ENCODE measurements at regions not wholly inside any gene's neighbourhood (a gene's known extent, or its start where the extent isn't known, plus 50 kb on each side); places are given as distances from the start of the nearest gene placed in this dataset.
"Not testable (repeated sequence)": the region's sequence is repeated elsewhere in the genome, so short reads cannot be mapped to it uniquely, and the experiment has no call there.

DNA sequence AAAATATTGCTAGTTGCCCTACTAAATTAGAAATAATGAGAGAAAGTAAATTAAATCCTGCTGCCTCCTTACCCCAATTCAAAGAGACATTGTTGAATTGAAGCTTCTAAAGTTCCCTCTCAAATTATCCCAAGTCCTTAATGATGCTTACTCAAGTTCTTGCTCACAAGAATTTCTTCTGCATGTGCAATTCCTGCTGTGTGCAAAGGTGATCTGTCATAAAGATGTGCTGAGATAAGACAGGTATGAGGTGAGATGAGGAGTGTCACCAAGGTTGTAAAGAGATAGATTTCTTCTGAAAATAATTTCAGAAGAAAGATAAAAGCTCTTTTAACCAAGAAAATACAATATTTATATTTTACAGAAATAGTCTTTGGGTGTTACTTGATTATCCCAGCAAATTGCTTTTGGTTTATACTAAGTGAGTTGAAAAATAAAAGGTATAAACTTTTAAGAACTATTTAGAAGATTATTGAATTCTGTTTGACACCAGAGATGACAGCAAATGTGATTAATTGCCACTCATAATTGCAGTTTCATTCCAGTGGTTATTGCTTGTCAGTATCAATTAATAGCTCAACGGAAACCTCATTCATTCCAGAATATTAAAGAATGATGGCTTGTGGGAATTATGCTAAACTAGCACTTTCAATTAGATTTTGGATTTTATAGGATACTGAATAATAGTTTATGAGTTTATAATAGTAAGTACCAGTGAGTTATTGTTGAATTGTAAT, 674.3 kb downstream of the STK39 start:
- DNase-seq, result no peak

DNA sequence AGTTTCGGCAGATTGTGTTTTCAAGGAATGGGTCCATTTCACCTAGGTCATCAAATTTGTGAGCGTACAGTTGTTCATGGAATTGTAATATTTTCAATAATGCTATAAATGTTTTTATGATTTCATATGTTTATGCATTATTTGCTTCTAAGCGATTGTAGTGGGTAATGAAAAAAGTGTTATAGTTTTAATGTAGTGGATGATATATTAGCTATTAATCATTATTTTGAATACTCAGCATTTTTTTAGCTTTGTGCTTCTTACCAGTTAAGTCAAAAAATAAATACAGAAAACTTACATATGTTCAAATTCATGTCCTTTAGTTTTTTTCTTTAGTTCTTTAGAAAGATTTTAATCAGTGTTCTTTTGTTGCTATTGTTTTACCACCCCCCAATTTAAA, 677.0 kb downstream of the STK39 start:
- DNase-seq, result no peak

DNA sequence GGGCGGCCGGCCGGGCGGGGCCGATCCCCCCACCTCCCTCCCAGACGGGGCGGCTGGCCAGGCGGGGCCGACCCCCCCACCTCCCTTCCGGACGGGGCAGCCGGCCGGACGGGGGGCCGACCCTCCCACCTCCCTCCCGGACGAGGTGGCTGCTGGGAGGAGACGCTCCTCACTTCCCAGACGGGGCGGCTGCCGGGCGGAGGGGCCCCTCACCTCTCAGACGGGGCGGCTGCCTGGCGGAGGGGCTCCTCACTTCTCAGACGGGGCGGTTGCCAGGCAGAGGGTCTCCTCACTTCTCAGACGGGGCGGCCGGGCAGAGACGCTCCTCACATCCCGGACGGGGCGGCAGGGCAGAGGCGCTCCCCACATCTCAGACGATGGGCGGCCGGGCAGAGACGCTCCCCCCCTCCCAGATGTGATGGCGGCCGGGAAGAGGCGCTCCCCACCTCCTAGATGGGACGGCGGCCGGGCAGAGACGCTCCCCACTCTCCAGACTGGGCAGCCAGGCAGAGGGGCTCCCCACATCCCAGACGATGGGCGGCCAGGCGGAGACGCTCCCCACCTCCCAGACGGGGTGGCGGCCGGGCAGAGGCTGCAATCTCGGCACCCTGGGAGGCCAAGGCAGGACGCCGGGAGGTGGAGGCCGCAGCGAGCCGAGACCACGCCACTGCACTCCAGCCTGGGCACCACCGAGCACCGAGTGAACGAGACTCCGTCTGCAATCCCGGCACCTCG, 675.8 kb downstream of the XIRP2 start:
- not testable (repeated sequence) for DNase-seq

DNA sequence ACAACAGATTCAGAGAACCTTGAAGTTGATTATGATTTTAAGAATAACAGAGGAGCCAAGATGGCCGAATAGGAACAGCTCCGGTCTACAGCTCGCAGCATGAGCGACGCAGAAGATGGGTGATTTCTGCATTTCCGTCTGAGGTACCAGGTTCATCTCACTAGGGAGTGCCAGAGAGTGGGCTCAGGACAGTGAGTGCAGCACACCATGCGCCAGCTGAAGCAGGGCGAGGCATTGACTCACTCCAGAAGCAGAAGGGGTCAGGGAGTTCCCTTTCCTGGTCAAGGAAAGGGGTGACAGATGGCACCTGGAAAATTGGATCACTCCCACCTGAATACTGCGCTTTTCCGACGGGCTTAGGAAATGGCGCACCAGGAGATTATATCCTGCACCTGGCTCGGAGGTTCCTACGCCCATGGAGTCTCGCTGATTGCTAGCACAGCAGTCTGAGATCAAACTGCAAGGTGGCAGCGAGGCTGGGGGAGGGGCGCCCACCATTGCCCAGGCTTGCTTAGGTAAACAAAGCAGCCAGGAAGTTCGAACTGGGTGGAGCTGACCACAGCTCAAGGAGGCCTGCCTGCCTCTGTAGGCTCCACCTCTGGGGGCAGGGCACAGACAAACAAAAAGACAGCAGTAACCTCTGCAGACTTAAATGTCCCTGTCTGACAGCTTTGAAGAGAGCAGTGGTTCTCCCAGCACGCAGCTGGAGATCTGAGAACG, 670.2 kb downstream of the XIRP2 start:
- not testable (repeated sequence) for DNase-seq

DNA sequence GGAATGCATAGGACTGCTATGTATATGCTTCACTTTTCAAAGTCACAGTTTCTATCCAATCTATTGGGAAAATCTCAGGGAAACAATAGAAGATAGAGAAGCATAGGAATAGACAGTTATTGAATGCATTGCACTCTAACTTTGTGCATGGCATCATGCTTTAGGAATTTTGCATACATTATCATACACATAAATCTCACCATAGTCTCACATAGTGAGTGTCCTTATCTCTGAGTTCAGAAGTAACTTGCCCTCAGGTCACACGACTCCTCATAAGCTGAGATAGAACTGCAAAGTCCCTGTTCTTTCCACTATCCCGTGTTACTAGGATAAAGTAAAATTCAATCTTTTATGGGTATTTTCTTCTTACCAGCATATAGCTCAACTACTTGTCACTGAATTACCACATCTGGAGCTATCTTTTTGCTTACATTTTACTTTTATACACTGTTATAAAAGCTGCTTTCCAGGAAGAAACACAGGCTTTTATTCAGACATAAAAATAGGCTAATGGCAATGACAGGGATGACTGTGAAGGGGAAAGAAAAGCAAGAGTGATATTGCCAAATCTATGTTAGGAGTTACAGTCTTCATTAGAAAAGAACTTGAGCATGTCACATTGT, 666.9 kb downstream of the XIRP2 start:
- DNase-seq, result no peak

DNA sequence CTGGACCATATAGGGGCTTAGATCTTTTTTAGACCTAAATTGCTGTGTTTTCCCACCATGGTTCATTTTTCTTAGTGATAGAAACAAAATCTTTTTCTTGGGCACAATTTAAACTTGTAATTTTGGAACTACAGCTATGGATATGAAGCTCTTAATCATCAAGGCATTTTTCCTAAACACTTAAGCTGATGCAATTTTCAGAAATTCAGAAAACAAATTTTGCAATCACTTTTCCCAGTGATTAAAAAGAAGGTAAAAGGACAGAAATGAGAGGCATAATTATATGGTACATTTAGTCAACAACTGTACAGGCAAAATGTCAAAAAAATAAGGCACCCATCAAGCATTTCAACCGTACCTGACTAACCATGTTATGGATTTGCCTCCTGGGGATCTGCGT, 665.4 kb downstream of the XIRP2 start:
- no peak for DNase-seq

DNA sequence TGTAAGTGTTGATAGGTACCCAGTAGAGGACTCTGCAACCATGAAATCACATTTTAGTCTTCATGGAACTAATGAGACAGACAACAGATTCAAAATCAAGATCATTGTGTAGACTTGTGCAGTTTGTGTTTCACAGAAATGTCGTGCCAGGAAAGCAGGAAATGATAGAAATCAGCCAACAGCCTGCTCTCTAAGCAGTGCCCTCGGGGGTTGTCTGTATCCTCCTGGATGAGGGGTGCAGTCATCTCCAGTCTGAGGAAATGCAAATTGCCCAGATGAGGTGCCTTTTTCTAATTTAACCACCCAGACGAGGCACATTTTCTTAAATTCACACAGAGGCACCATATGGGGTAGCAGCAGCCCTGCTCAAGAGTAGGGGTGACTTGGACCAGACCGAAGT, 663.1 kb downstream of the XIRP2 start:
- no peak for DNase-seq

DNA sequence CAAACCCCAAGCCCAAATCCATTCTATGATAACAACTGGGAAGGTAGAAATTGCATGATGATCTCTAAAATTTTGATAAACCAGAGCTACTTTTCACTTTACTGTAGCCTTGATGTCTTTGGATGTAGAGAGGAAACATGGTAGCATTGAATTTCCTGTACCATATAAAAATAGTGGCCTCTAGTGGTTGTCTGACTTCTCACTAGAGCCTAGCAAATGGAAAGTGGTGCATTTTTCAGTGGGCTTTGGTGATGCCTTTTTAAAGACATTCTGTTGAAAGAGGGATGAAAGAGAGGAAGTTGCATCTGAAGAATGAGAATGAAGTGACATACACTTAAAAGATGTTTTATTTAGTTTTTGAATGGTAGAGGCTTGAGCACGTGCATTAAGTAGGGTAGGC, 662.2 kb downstream of the XIRP2 start:
- peak; percentile 10 for DNase-seq

DNA sequence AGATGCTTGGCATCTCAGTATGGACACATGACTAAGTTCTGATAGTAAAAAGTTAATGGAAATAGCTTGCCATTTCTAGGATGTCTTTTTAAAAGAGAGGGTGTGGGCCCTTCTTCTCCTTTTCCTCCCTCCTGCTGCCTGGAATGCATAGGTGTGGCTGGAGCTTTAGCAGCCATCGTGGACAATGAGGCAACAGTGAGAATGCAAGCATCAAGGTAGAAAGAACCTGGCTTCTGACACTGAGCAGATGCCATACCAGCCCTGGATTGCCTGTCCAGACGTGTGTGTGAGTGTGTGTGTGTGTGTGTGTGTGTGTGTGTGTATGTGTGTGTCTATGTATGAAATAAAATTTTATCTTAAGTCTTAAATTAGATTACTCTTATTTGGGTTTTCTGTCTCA, 660.1 kb downstream of the XIRP2 start:
- no peak for DNase-seq

DNA sequence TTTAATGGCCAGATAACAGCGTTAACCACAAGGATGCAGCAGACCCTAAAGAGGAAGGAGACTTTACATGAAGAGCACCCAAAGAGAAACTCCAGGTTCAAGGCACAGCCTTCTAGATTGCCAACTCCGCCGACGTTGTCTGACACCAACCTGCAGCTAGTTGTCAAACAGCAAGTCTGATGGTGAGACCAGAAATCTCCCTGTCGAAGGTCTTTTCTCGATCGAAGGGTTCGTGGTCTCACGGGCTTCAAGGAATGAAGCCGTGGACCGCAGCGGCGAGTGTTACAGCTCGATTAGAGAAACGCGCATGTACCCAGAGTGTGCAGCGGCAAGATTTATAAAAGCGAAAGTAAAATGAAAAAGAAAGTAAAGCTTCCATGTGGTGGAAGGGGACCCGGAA, 656.3 kb downstream of the XIRP2 start:
- no peak for DNase-seq

DNA sequence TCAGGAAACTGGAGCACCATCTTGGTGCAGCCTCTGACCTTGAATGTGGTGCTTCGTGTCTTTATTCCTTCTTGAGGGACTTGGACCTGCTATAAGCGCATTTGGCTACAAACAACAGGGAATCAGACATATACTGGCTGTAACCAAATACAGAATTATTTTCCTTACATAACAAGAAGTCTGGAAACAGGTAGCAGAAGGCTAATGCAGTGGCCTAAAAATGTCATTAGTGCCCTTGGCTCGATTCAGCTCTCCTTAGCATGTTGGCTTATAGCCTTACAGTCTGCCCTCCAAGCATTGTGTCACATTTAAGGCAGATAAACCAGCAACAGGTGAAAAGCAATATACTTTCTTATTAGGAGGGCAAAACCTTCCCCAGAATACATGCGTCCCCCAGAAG, 655.4 kb downstream of the XIRP2 start:
- no peak for DNase-seq

DNA sequence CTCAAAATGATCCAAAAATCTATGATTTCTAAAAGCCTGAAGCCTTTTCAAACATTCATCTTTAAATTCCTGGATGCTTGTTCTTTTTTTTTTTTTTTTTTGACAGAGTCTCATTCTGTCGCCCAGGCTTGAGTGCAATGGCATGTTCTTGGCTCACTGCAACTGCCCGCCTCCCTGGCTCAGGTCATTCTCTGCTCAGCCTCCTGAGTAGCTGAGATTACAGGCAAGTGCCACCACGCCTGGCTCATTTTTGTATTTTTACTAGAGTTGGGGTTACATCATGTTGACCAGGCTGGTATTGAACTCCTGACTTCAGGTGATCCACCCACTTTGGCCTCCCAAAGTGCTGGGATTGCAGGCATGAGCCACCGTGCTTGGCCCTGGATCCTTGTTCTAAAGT, 649.5 kb downstream of the XIRP2 start:
- no peak for DNase-seq

DNA sequence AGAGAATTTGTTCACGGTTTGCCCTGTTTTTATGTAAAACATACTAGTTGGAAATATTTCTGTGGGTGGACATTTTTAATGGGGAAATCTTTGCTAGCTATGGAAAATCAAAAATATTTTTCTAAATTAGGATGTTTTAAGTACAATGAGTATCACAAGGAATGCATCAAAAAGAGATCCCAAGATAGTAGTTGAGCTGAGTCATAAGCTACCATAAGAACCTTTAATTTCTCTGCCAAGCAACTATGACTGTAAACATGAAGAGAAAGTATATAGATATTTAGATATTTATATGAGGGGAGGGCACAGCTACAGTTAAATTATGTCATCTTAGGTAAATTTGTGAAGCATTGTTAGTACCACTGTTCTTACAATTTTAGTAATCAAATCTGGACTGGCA, 646.2 kb downstream of the XIRP2 start:
- DNase-seq, result no peak

DNA sequence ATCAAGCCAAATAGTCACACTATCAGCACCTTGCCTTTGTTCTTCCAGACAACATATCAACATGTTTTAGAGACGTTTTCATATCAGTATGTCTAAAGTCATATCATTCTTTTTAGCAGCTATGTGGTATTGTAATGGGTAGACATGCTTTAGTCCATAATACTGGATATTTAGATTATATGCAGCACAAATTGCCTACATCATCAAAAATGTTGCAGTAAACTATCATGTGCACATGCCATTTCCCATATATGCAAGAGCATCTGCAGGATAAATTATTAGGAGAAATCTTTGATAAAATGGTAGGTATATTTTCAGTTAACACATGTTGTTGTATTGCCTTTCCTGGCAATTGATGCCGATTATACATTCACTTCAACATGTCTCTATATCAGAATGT, 636.5 kb downstream of the XIRP2 start:
- no peak for DNase-seq

DNA sequence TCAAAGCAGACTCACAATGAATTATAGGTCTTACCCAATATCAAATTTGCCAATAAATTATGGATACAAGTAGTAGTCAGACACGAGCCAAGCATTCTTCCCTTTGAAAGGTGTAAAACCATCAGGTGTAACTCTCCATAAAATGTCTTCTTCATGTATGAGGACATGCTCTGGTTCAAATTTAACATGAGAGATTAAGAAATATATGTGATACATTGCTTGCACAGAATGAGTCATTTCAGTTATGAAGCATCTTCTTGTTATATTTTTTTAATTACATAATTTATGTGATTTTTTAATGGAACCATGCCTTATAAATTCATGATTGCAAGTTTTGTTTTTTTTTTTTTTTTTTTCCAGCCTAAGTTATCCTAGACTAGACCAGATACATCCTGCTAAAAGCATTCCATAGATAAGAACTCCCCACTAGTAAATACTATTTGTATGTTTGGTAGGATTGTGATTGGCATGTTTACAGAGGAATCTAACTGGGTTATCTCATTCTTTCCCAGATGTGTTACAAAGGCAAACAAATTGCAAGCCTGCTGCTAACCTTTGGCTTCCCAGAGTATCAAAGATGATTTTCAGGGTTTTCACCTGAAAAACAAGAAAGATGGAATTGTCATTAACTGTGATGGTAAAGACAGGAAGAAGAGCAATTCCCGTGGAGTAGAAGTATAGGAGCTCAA, 621.9 kb downstream of the XIRP2 start:
- no peak for DNase-seq

DNA sequence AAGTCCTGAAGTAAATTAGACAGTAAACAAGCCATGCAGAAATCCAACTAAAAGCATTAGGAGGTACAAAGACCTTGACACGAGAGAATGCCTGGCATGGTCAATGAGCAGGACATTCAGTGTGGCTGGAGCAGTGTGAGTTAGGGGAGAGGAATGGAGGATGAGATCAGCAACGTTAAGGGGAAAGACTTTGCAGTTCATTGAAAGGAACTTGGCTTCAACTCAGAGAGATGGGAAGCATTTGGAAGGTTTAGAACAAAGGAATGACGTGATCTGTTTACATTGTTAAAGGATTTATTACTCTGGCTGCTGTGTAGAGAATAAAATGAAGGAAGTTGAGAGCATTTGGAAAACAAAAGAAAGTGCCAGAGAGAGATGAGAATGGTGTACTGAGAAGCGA, 621.3 kb downstream of the XIRP2 start:
- DNase-seq, result no peak

DNA sequence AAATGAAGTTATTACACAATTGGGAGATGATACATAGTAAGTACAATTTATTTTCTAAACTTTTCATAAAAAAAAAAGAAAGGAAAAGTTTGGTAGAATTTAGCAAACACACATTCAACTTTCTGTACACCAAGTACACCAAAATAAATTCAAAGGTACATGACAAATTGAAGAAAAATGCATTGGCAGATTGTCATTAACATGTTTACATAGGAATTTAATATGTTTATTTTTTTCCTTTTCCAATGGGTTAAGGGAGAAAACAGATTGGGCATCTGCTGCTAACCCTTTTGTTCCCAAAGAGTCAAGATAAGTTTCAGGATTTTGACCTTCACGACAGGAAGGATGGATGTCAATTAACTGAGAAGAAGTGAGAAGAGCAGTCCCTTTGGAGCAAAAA, 620.4 kb downstream of the XIRP2 start:
- DNase-seq, result no peak

DNA sequence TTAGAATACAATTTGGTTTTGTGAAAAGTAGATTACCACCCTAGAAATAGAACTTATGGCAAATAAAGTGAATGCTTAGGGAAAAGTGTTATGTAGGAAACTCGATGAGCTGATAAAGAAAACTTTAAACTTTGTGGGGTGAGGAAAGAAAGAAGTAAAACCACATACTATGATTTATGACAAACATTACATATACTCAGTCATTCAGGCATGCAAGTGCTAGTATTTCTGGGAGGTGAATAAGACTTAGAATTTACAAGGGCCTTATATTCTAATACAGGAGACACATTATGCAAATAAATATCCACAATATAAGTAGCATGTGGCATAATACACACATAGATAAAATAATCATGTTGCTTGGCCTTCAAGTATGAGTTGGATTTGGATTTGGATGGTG, 618.1 kb downstream of the XIRP2 start:
- DNase-seq, result no peak

DNA sequence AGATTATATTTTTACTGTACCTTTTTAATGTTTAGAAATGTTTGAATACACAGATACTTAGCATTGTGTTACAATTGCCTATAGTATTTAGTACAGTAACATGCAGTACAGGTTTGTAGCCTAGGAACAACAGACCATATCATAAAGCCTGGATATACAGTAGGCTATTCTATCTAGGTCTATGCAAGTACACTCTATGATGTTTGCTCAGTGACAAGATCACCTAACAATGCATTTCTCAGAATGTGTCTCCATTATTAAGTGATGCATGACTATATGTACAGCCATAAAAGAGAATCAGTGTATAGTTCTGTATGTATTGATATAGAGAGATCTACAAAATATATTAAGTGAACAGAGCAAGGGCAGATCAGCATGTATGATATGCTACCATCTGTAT, 616.4 kb downstream of the XIRP2 start:
- no peak for DNase-seq

DNA sequence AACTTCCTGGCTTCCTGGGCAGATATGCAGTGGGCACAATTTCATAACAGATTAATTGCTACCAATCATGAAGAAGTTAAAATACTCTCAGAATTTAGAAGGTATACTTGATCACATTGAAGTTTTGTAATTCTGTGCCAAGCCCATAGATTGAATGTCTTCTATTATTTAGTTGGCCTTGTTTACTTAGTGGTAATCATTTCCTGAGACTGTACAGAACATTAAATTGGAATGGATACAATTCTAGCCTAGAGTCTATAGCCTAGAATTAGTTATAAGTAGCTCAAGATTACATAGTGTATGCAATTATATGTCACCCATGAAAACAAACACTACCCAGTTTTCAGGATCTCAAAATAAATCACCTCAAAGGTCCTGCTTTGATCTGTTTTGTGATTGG, 615.8 kb downstream of the XIRP2 start:
- DNase-seq, result no peak

DNA sequence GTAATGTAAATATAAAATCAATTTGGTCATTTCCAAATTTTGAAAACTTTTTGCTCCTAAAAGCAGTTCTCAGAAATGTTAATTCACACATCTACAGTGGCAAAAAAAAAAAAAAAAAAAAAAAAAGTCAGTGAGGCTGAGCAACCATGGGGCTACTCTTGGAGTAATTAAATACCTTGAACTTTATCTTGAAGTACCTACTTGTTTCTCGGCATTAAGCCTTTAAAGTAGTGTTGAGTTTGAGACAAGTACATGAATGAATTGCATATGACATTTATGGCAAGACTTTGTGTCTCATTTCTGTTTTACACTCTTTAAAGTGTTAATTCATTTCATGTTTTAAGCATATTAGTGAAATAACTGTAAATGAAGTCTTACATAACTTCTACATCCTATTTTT, 613.3 kb downstream of the XIRP2 start:
- DNase-seq, result no peak

DNA sequence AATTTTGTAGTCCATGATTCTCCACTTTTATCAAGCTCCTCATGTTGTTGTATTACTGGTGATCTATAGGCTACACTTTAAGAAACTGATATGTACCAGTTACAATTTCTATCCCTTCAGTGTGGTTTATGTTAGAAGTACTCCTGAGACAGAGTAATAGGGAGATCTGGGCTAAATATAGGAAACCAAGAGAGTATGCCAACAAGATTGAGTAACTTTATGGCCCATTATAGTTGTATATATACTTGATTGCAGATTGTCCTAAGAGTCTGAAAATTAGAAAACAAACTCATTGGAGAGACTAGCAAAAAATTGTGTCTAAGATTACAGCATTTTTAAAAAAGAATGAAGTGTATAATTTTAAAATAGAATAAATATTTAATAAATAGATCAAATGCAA, 605.6 kb downstream of the XIRP2 start:
- no peak for DNase-seq

DNA sequence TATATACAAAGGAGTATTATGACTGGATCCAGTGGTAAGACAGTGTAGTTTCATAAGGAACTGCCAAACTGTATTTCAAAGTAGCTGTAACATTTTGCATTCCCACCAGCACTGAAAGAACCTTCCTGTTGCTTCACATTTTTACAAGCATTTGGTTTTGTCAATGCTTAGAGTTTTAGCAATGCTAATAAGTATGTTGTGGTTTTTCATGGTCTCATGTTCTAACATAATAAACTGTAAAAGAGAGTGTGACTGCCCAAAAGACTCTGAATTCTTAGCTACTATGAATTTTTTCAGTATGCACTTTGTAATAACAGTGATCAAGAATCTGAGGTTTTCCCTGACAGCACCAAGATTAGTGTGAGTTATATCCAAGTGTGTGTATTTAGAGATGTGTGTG, 604.2 kb downstream of the XIRP2 start:
- DNase-seq, result no peak

All from NCI-H1092 treated with DMSO at 0.1 percent for 48 hours (cell line).